Neuronal stem cell (in vitro differentiated cells): ENCODE measurements at regions not wholly inside any gene's neighbourhood (a gene's known extent, or its start where the extent isn't known, plus 50 kb on each side); places are given as distances from the start of the nearest gene placed in this dataset.

ENCODE experiments used
- DNase-seq: peaks from one replicate; pipeline ENCODE4 v3.0.0-alpha.2; 2013; ENCODE audit warnings: low spot score
- H2AFZ ChIP-seq: one replicate; pipeline ENCODE4 v1.6.1; 2013; ENCODE audit warnings: mild to moderate bottlenecking, low read length, inconsistent platforms
- H2AK5ac ChIP-seq: 2 replicates; pipeline ENCODE4 v1.6.1; 2013; ENCODE audit warnings: low read depth, mild to moderate bottlenecking, inconsistent platforms, low read length, moderate library complexity, mixed read lengths
- H2BK120ac ChIP-seq: 2 replicates; pipeline ENCODE4 v1.6.1; 2013; ENCODE audit warnings: low read depth, mild to moderate bottlenecking, inconsistent platforms, low read length, moderate library complexity, mixed read lengths
- H2BK12ac ChIP-seq: one replicate; pipeline ENCODE4 v1.6.1; 2013; ENCODE audit warnings: low read length, inconsistent platforms
- H2BK15ac ChIP-seq: 2 replicates; pipeline ENCODE4 v1.6.1; 2013; ENCODE audit warnings: mild to moderate bottlenecking, low read length, inconsistent platforms, mixed read lengths
- H2BK5ac ChIP-seq: one replicate; pipeline ENCODE4 v1.6.1; 2013; ENCODE audit warnings: inconsistent platforms, mild to moderate bottlenecking, low read length, moderate library complexity
- H3K14ac ChIP-seq: one replicate; pipeline ENCODE4 v1.6.1; 2013; ENCODE audit warnings: low read length, inconsistent platforms
- H3K18ac ChIP-seq: 2 replicates; pipeline ENCODE4 v1.6.1; 2013; ENCODE audit warnings: low read length, inconsistent platforms
- H3K23ac ChIP-seq: 2 replicates; pipeline ENCODE4 v1.6.1; 2013; ENCODE audit warnings: low read depth, mild to moderate bottlenecking, mixed read lengths, low read length, inconsistent platforms; ENCODE audit not compliant: poor library complexity
- H3K27ac ChIP-seq: replicated peaks from 3 replicates; pipeline ENCODE4 v1.5.1; 2013; ENCODE audit warnings: low read length, inconsistent platforms
- H3K27me3 ChIP-seq, 3 experiments: 2 replicates each; pipeline ENCODE4 v1.6.1; 2013; ENCODE audit warnings: low read length in 3 of 3, mild to moderate bottlenecking in 2 of 3, inconsistent platforms in 1 of 3, low read depth in 1 of 3, mixed read lengths in 1 of 3, moderate library complexity in 1 of 3; ENCODE audit not compliant: control insufficient read depth in 3 of 3, insufficient read depth in 3 of 3
- H3K36me3 ChIP-seq, 2 donors: replicated peaks in 1 of 2; 2 replicates each; pipeline ENCODE4 v1.6.1; 2013; ENCODE audit warnings: low read length in 2 of 2; ENCODE audit not compliant: control insufficient read depth in 2 of 2, insufficient read depth in 2 of 2
- H3K4ac ChIP-seq: 2 replicates; pipeline ENCODE4 v1.6.1; 2013; ENCODE audit warnings: inconsistent platforms, mild to moderate bottlenecking, low read length, moderate library complexity
- H3K4me1 ChIP-seq, 2 donors: 1 replicate in 1 of 2; 2 replicates in 1 of 2; pipeline ENCODE4 v1.6.1; 2013; ENCODE audit warnings: low read length in 2 of 2, low read depth in 1 of 2; ENCODE audit not compliant: control insufficient read depth in 2 of 2, insufficient read depth in 1 of 2
- H3K4me2 ChIP-seq: one replicate; pipeline ENCODE4 v1.6.1; 2013; ENCODE audit warnings: mild to moderate bottlenecking, low read length, inconsistent platforms; ENCODE audit not compliant: insufficient read depth, poor library complexity, severe bottlenecking
- H3K4me3 ChIP-seq, 2 donors: 2 replicates each; pipeline ENCODE4 v1.5.1; 2013; ENCODE audit warnings: low read length in 2 of 2, mild to moderate bottlenecking in 2 of 2, inconsistent platforms in 1 of 2, moderate library complexity in 1 of 2
- H3K79me1 ChIP-seq: one replicate; pipeline ENCODE4 v1.6.1; 2013; ENCODE audit warnings: low read depth, mild to moderate bottlenecking, inconsistent platforms, low read length, moderate library complexity
- H3K9ac ChIP-seq: one replicate; pipeline ENCODE4 v1.6.1; 2013; ENCODE audit warnings: mild to moderate bottlenecking, low read depth, low read length, inconsistent platforms; ENCODE audit not compliant: poor library complexity
- H3K9me3 ChIP-seq, 2 donors: replicated peaks in 1 of 2; 2 replicates each; pipeline versions ENCODE3 to v1.6.1; 2013; ENCODE audit warnings: low read length in 2 of 2, mild to moderate bottlenecking in 2 of 2, inconsistent platforms in 1 of 2, low read depth in 1 of 2, mixed read lengths in 1 of 2, moderate library complexity in 1 of 2; ENCODE audit not compliant: control insufficient read depth in 2 of 2, insufficient read depth in 1 of 2
- H4K8ac ChIP-seq: one replicate; pipeline ENCODE4 v1.6.1; 2013; ENCODE audit warnings: low read depth, mild to moderate bottlenecking, inconsistent platforms, low read length, moderate library complexity
- H4K91ac ChIP-seq: one replicate; pipeline ENCODE4 v1.6.1; 2013; ENCODE audit warnings: low read length, low read depth, mild to moderate bottlenecking, inconsistent platforms; ENCODE audit not compliant: poor library complexity
- WGBS, 2 donors: extraction: QIAGEN DNeasy Blood & Tissue Kit; methylation state at CpG; one replicate each; pipeline ENCODE4 v1.1.7; 2013; ENCODE audit warnings: missing lambda C conversion rate in 2 of 2, mixed read lengths in 1 of 2; ENCODE audit not compliant: insufficient read length in 2 of 2, insufficient replicate concordance in 1 of 2; ENCODE audit errors: extremely low coverage in 2 of 2; 5-methylcytosine and 5-hydroxymethylcytosine counted together

GRCh38 chr5:14082973-14083372, 60.2 kb upstream of the TRIO start:
- Histone ChIP-seq H3K4me2 (no peak overlapping the region), H4K91ac (no peak overlapping the region), H3K36me3 (no peaks in the 10 kb centered on the region), H3K14ac (no peak overlapping the region), H3K27ac (no peak overlapping the region), H3K4ac (no peak overlapping the region), H3K23ac (no peak overlapping the region), H3K4me3 (no peak overlapping the region), H2BK15ac (no peak overlapping the region), H3K9me3 (no peaks in the 10 kb centered on the region), H2AFZ (no peak overlapping the region), H4K8ac (no peak overlapping the region), H3K27me3 (no peaks in the 10 kb centered on the region), H3K18ac (no peak overlapping the region), H2BK12ac (no peak overlapping the region), H2BK120ac (no peak overlapping the region), H3K79me1 (no peaks in the 10 kb centered on the region), H3K4me1 (no peaks in the 10 kb centered on the region), H2BK5ac (no peak overlapping the region), H3K9ac (no peak overlapping the region), H2AK5ac (no peak overlapping the region)
- DNase-seq: no peak
- no CpG with 5 or more reads among the region's 2 CpGs for WGBS, 2 donors

GRCh38 chr5:14082523-14082922, 60.6 kb upstream of the TRIO start:
- Histone ChIP-seq H3K9me3 (no peaks in the 10 kb centered on the region), H3K14ac (no peak overlapping the region), H3K9ac (no peak overlapping the region), H3K4ac (no peak overlapping the region), H2BK15ac (no peak overlapping the region), H2BK5ac (no peak overlapping the region), H3K4me3 (no peak overlapping the region), H3K27ac (no peak overlapping the region), H2BK120ac (no peak overlapping the region), H3K4me2 (no peak overlapping the region), H4K8ac (no peak overlapping the region), H3K18ac (no peak overlapping the region), H3K79me1 (no peaks in the 10 kb centered on the region), H4K91ac (no peak overlapping the region), H3K36me3 (no peaks in the 10 kb centered on the region), H3K4me1 (peaks cover 0 to 1% of the 10 kb centered on the region in 2 donors), H2AFZ (no peak overlapping the region), H3K27me3 (no peaks in the 10 kb centered on the region), H2AK5ac (no peak overlapping the region), H2BK12ac (no peak overlapping the region), H3K23ac (no peak overlapping the region)
- DNase-seq: no peak
- no CpG with 5 or more reads among the region's 4 CpGs for WGBS, 2 donors

- Histone ChIP-seq H2BK5ac (no peak overlapping the region), H3K4ac (no peak overlapping the region), H3K23ac (no peak overlapping the region), H3K4me2 (no peak overlapping the region), H3K79me1 (no peaks in the 10 kb centered on the region), H4K91ac (no peak overlapping the region), H3K4me1 (peaks cover 0 to 3% of the 10 kb centered on the region in 2 donors), H3K18ac (no peak overlapping the region), H3K36me3 (no peaks in the 10 kb centered on the region), H4K8ac (no peak overlapping the region), H2AK5ac (no peak overlapping the region), H2BK120ac (no peak overlapping the region), H2BK12ac (no peak overlapping the region), H3K27ac (no peak overlapping the region), H3K4me3 (no peak overlapping the region), H3K9me3 (no peaks in the 10 kb centered on the region), H3K14ac (no peak overlapping the region), H2BK15ac (no peak overlapping the region), H2AFZ (no peak overlapping the region), H3K27me3 (no peaks in the 10 kb centered on the region), H3K9ac (no peak overlapping the region)
- DNase-seq: no peak
- WGBS, 2 donors: no CpG with 5 or more reads among the region's 1 CpG
These were observed 61.4 kb upstream of the TRIO start for GRCh38 chr5:14081791-14082190.

GRCh38 chr5:14078716-14079115, 64.4 kb upstream of the TRIO start:
- Histone ChIP-seq H3K27ac (no peak overlapping the region), H2BK120ac (no peak overlapping the region), H3K4me1 (peaks cover 0 to 8% of the 10 kb centered on the region in 2 donors), H2BK15ac (no peak overlapping the region), H4K8ac (no peak overlapping the region), H2AK5ac (no peak overlapping the region), H2BK5ac (no peak overlapping the region), H3K4ac (no peak overlapping the region), H3K18ac (no peak overlapping the region), H3K79me1 (no peaks in the 10 kb centered on the region), H3K23ac (no peak overlapping the region), H3K4me3 (no peak overlapping the region), H3K9me3 (no peaks in the 10 kb centered on the region), H2AFZ (no peak overlapping the region), H4K91ac (no peak overlapping the region), H3K4me2 (no peak overlapping the region), H3K27me3 (peaks cover 0 to 4% (median 0%) of the 10 kb centered on the region in 3 experiments), H3K9ac (no peak overlapping the region), H3K14ac (no peak overlapping the region), H3K36me3 (no peaks in the 10 kb centered on the region), H2BK12ac (no peak overlapping the region)
- WGBS, 2 donors: no CpG with 5 or more reads among the region's 3 CpGs
- DNase-seq: no peak
